Common myeloid progenitor, CD34-positive (primary cell): ENCODE measurements at regions not wholly inside any gene's neighbourhood (a gene's known extent, or its start where the extent isn't known, plus 50 kb on each side); places are given as distances from the start of the nearest gene placed in this dataset.

Source experiments
- CTCF ChIA-PET: fragments of 350-600 bp; sonication (Branson Sonifier 250); formaldehyde crosslinking; loops from one replicate; lab custom pipeline; 2021; ENCODE audit warnings: antibody characterized with exemption; lab: Charles Lee
- POLR2A ChIA-PET: fragments of 350-600 bp; sonication (Branson Sonifier 250); formaldehyde crosslinking; loops from one replicate; lab custom pipeline; 2021; ENCODE audit warnings: antibody characterized with exemption; lab: Charles Lee
- DNase-seq, 3 donors: peaks; one replicate each; pipeline versions ENCODE4 v3.0.0 to v3.0.0-alpha.2; 2013
- H3K27ac ChIP-seq, 2 experiments: 1 replicate in 1 of 2; 2 replicates in 1 of 2; pipeline ENCODE4 v1.7.0; 2013; ENCODE audit warnings: inconsistent platforms in 2 of 2, low read length in 2 of 2, mild to moderate bottlenecking in 2 of 2, low read depth in 1 of 2, moderate library complexity in 1 of 2; ENCODE audit not compliant: severe bottlenecking in 2 of 2, insufficient read depth in 1 of 2, poor library complexity in 1 of 2
- H3K27me3 ChIP-seq, 5 experiments: replicated peaks in 2 of 5; 1 replicate in 3 of 5; 2 replicates in 2 of 5; pipeline versions ENCODE4 v1.6.1 to v1.7.0; 2013; ENCODE audit warnings: low read length in 4 of 5, mild to moderate bottlenecking in 2 of 5, moderate library complexity in 2 of 5, inconsistent platforms in 1 of 5; ENCODE audit not compliant: insufficient read depth in 5 of 5, control insufficient read depth in 4 of 5
- H3K36me3 ChIP-seq, 4 experiments: 1 replicate in 2 of 4; 2 replicates in 2 of 4; pipeline versions ENCODE4 v1.6.1 to v1.7.0; 2013; ENCODE audit warnings: low read length in 3 of 4, control low read depth in 1 of 4, mild to moderate bottlenecking in 1 of 4; ENCODE audit not compliant: control insufficient read depth in 4 of 4, insufficient read depth in 4 of 4
- H3K4me1 ChIP-seq, 4 experiments: 1 replicate in 3 of 4; 2 replicates in 1 of 4; pipeline versions ENCODE4 v1.6.1 to v1.7.1; 2013; ENCODE audit warnings: low read length in 3 of 4, mild to moderate bottlenecking in 3 of 4, control low read depth in 1 of 4, inconsistent platforms in 1 of 4, moderate library complexity in 1 of 4; ENCODE audit not compliant: control insufficient read depth in 4 of 4, insufficient read depth in 4 of 4; ENCODE audit errors: control extremely low read depth in 1 of 4
- H3K4me3 ChIP-seq, 7 experiments: 1 replicate in 4 of 7; 2 replicates in 3 of 7; pipeline versions ENCODE4 v1.5.1 to v1.7.0; 2013; ENCODE audit warnings: mild to moderate bottlenecking in 7 of 7, low read length in 6 of 7, moderate library complexity in 6 of 7, inconsistent platforms in 2 of 7, low read depth in 2 of 7, control low read depth in 1 of 7; ENCODE audit not compliant: insufficient read depth in 4 of 7, control insufficient read depth in 1 of 7; ENCODE audit errors: extremely low read depth in 1 of 7
- H3K9me3 ChIP-seq, 5 experiments: 1 replicate in 4 of 5; 2 replicates in 1 of 5; pipeline versions ENCODE4 v1.6.1 to v1.7.1; 2013; ENCODE audit warnings: low read length in 4 of 5, mild to moderate bottlenecking in 2 of 5, inconsistent platforms in 1 of 5, low read depth in 1 of 5, moderate library complexity in 1 of 5; ENCODE audit not compliant: control insufficient read depth in 4 of 5, insufficient read depth in 2 of 5; ENCODE audit errors: control extremely low read depth in 1 of 5
- WGBS: methylation state at CpG from one replicate; pipeline ENCODE4 v1.1.5; 2013; ENCODE audit not compliant: insufficient coverage; 5-methylcytosine and 5-hydroxymethylcytosine counted together

- Histone ChIP-seq H3K9me3 (peaks cover 0 to 4% (median 0%) of the 10 kb centered on the region in 5 experiments), H3K27me3 (peaks cover 0 to 20% (median 6%) of the 10 kb centered on the region in 5 experiments), H3K4me3 (no peak overlapping the region), H3K36me3 (no peaks in the 10 kb centered on the region), H3K4me1 (no peaks in the 10 kb centered on the region), H3K27ac (no peak overlapping the region)
- DNase-seq: no peak
- ChIA-PET POLR2A (no interaction called here), CTCF (no interaction called here)
Measured at GRCh38 chr6:112659912-112660311, 312.8 kb downstream of the RFPL4B start.

- ChIA-PET CTCF (no interaction called here), POLR2A (no interaction called here)
- Histone ChIP-seq H3K36me3 (no peaks in the 10 kb centered on the region), H3K4me3 (no peak overlapping the region), H3K4me1 (no peaks in the 10 kb centered on the region), H3K9me3 (peaks cover 0 to 4% (median 0%) of the 10 kb centered on the region in 5 experiments), H3K27me3 (peaks cover 0 to 23% (median 9%) of the 10 kb centered on the region in 5 experiments), H3K27ac (no peak overlapping the region)
- DNase-seq: no peak
- no CpG with 5 or more reads among the region's 2 CpGs for WGBS
Measured at GRCh38 chr6:112660626-112661025, 313.5 kb downstream of the RFPL4B start.

- 100% methylated on average over 1 of the region's 4 CpGs for WGBS
- CTCF ChIA-PET: no interaction called here
- no peak for DNase-seq
- H3K36me3 ChIP-seq: no peaks in the 10 kb centered on the region
- no peaks in the 10 kb centered on the region for H3K4me1 ChIP-seq
- no peak overlapping the region for H3K4me3 ChIP-seq
- peaks cover 0 to 17% (median 9%) of the 10 kb centered on the region in 5 experiments for H3K27me3 ChIP-seq
- POLR2A ChIA-PET: no interaction called here
- H3K27ac ChIP-seq: no peak overlapping the region
- peaks cover 0 to 7% (median 0%) of the 10 kb centered on the region in 5 experiments for H3K9me3 ChIP-seq
Measured at GRCh38 chr6:112663698-112664097, 316.6 kb downstream of the RFPL4B start.

GRCh38 chr6:112665114-112665513, 318.0 kb downstream of the RFPL4B start:
- H3K27ac ChIP-seq: no peak overlapping the region
- peaks cover 0 to 17% (median 8%) of the 10 kb centered on the region in 5 experiments for H3K27me3 ChIP-seq
- ChIA-PET CTCF (no interaction called here), POLR2A (no interaction called here)
- no peak for DNase-seq
- no peaks in the 10 kb centered on the region for H3K4me1 ChIP-seq
- peaks cover 0 to 7% (median 0%) of the 10 kb centered on the region in 5 experiments for H3K9me3 ChIP-seq
- no peaks in the 10 kb centered on the region for H3K36me3 ChIP-seq
- H3K4me3 ChIP-seq: no peak overlapping the region
- 100% methylated on average over 1 of the region's 2 CpGs for WGBS

- no peak overlapping the region for H3K4me3 ChIP-seq
- H3K4me1 ChIP-seq: no peaks in the 10 kb centered on the region
- H3K27ac ChIP-seq: no peak overlapping the region
- DNase-seq: no peak
- CTCF ChIA-PET: no interaction called here
- peaks cover 0 to 7% (median 0%) of the 10 kb centered on the region in 5 experiments for H3K9me3 ChIP-seq
- POLR2A ChIA-PET: no interaction called here
- no peaks in the 10 kb centered on the region for H3K36me3 ChIP-seq
- no CpG with 5 or more reads among the region's 1 CpG for WGBS
- H3K27me3 ChIP-seq: peaks cover 0 to 13% (median 3%) of the 10 kb centered on the region in 5 experiments
Measured at GRCh38 chr6:112665815-112666214, 318.7 kb downstream of the RFPL4B start.

- no peak for DNase-seq
- Histone ChIP-seq H3K4me3 (no peak overlapping the region), H3K9me3 (peaks cover 0 to 7% (median 0%) of the 10 kb centered on the region in 5 experiments), H3K27ac (no peak overlapping the region), H3K36me3 (no peaks in the 10 kb centered on the region), H3K4me1 (no peaks in the 10 kb centered on the region), H3K27me3 (peaks cover 0 to 13% (median 3%) of the 10 kb centered on the region in 5 experiments)
- CTCF ChIA-PET: no interaction called here
- POLR2A ChIA-PET: interaction anchor here (0.7 kb wide), 1 partner anchor 13 kb away, joined by 4 read pairs; no protein-coding TSS in a partner anchor
Measured at GRCh38 chr6:112667427-112667826, 320.3 kb downstream of the RFPL4B start.

- ChIA-PET CTCF (no interaction called here), POLR2A (interaction anchor here (0.6 kb wide), 1 partner anchor 634 kb away, joined by 6 read pairs; no protein-coding TSS in a partner anchor)
- Histone ChIP-seq H3K36me3 (no peaks in the 10 kb centered on the region), H3K27me3 (no peaks in the 10 kb centered on the region), H3K9me3 (no peaks in the 10 kb centered on the region), H3K4me1 (no peaks in the 10 kb centered on the region), H3K27ac (no peak overlapping the region), H3K4me3 (no peak overlapping the region)
- no peak for DNase-seq
Measured at GRCh38 chr6:112680091-112680490, 333.0 kb downstream of the RFPL4B start.
